Chondrocyte (in vitro differentiated cells): ENCODE measurements at regions not wholly inside any gene's neighbourhood (a gene's known extent, or its start where the extent isn't known, plus 50 kb on each side); places are given as distances from the start of the nearest gene placed in this dataset.

ENCODE experiments used
- DNase-seq: peaks from one replicate; pipeline ENCODE4 v3.0.0; 2021; ENCODE audit warnings: mixed read lengths, low spot score
- H3K27ac Mint-ChIP-seq: one replicate; pipeline ENCODE4 v1.8.0; 2021; ENCODE audit warnings: mild to moderate bottlenecking, moderate library complexity, mixed read lengths; ENCODE audit not compliant: unreplicated experiment
- H3K27me3 Mint-ChIP-seq: 2 replicates; pipeline ENCODE4 v1.8.0; 2021; ENCODE audit warnings: low read depth, mixed read lengths
- H3K36me3 Mint-ChIP-seq: 2 replicates; pipeline ENCODE4 v1.8.0; 2021; ENCODE audit warnings: low read depth, mixed read lengths
- H3K4me1 Mint-ChIP-seq: 2 replicates; pipeline ENCODE4 v1.8.0; 2021; ENCODE audit warnings: low read depth, mild to moderate bottlenecking, mixed read lengths
- H3K4me3 Mint-ChIP-seq: one replicate; pipeline ENCODE4 v1.8.0; 2021; ENCODE audit warnings: mild to moderate bottlenecking, moderate library complexity, mixed read lengths; ENCODE audit not compliant: unreplicated experiment
- H3K9me3 Mint-ChIP-seq: 2 replicates; pipeline ENCODE4 v1.8.0; 2021; ENCODE audit warnings: low read depth, mixed read lengths
- TF ChIP-seq, protein P1 (sequence below): fragments of 200-600 bp; sonication (generic); IDR thresholded peaks from 2 replicates; pipeline ENCODE4 v1.5.0; 2021; ENCODE audit warnings: antibody characterized with exemption, mild to moderate bottlenecking, moderate library complexity

DNA sequence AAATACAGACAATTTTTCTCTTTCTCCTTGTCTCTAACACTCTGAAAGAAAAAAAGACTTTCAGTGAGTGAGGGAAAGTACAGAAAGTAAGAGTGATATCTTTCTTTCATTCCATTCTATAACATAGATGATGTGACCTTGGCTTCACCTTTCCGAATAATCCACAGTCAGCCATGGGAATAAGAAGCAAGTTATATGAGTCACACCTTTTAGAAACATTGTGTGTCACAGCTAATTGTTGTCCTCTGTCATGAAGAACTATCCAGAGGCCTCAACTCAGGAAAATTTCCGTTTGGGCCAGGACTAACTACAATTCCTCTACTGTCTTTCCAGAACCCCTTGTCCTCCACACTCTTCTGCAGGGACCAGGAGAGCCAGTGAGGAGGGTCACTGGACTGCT, 209.7 kb upstream of the FAR2 start:
- Mint-ChIP-seq H3K27ac (no peak overlapping the region), H3K4me1 (peaks cover 39% of the 10 kb centered on the region), H3K4me3 (no peak overlapping the region), H3K36me3 (no peaks in the 10 kb centered on the region), H3K27me3 (no peaks in the 10 kb centered on the region), H3K9me3 (peaks cover 4% of the 10 kb centered on the region)
- TF ChIP-seq, protein P1, sequence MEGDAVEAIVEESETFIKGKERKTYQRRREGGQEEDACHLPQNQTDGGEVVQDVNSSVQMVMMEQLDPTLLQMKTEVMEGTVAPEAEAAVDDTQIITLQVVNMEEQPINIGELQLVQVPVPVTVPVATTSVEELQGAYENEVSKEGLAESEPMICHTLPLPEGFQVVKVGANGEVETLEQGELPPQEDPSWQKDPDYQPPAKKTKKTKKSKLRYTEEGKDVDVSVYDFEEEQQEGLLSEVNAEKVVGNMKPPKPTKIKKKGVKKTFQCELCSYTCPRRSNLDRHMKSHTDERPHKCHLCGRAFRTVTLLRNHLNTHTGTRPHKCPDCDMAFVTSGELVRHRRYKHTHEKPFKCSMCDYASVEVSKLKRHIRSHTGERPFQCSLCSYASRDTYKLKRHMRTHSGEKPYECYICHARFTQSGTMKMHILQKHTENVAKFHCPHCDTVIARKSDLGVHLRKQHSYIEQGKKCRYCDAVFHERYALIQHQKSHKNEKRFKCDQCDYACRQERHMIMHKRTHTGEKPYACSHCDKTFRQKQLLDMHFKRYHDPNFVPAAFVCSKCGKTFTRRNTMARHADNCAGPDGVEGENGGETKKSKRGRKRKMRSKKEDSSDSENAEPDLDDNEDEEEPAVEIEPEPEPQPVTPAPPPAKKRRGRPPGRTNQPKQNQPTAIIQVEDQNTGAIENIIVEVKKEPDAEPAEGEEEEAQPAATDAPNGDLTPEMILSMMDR = no peak
- DNase-seq = no peak

DNA sequence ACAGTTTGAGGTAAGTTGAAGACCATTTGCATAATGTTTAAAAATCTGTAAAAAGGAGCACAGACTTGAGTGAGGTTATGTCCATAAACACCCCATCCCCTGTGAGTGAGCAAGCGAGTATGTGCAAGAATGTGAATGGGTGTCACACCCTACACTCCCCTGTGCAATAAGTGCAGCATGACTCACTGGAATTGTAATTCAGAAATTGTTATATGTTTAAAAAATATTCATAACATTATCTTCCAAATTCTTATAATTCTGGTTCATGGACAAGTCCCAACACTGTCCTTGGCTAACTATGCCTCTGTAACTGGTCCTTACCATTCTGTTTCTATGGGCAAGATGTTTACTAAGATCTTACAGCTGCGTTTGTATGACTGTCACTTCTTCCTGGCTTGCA, 207.8 kb upstream of the FAR2 start:
- TF ChIP-seq, protein P1 = no peak
- Mint-ChIP-seq H3K36me3 (no peaks in the 10 kb centered on the region), H3K4me1 (peaks cover 39% of the 10 kb centered on the region), H3K27me3 (no peaks in the 10 kb centered on the region), H3K27ac (no peak overlapping the region), H3K9me3 (peaks cover 7% of the 10 kb centered on the region), H3K4me3 (no peak overlapping the region)
- DNase-seq = no peak

DNA sequence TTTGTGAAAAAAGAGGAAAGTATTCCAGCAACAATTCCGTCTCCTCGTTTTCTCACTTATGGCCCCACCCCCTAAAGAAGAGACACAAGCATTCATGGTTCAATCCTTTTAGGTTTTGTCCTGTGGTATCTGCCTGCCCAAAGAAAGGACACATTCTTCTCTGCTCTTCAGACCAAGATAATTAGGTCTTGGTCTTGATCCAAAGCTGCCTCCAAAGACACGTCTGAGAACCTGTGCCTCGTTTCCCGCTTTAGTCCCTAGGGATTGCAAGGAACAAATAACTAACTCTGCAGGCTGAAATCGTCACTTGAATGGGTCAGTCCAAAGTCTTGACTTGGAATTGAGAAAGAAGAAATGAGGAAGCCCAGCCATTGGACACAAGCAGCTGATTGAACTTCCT, 202.7 kb upstream of the FAR2 start:
- no peak for DNase-seq
- TF ChIP-seq, protein P1 = no peak
- H3K4me3 Mint-ChIP-seq = no peak overlapping the region
- peaks cover 8% of the 10 kb centered on the region for H3K9me3 Mint-ChIP-seq
- H3K4me1 Mint-ChIP-seq = peaks cover 3% of the 10 kb centered on the region
- H3K36me3 Mint-ChIP-seq = no peaks in the 10 kb centered on the region
- H3K27ac Mint-ChIP-seq = no peak overlapping the region
- H3K27me3 Mint-ChIP-seq = no peaks in the 10 kb centered on the region

DNA sequence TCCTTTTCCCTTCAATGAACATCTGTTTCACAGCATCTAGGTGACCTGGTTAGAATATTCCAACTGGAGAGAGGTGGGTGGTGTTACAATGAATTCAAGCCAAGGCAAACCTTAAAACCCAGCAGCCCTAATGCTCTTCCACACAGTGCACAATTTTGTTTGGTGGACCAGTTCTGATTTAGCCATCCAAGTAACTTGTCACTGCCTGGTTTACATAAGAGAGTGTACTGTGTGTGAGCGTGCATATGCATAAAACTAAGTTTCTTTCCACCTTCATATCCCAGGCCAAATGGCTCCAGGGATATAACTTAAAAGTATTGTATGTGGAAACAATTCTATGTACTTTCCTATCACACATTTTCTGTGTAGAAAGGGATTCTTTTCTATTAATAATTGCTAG, 200.4 kb upstream of the FAR2 start:
- Mint-ChIP-seq H3K9me3 (peaks cover 8% of the 10 kb centered on the region), H3K27me3 (no peaks in the 10 kb centered on the region), H3K36me3 (no peaks in the 10 kb centered on the region), H3K4me3 (no peak overlapping the region), H3K4me1 (no peaks in the 10 kb centered on the region), H3K27ac (no peak overlapping the region)
- DNase-seq = no peak
- TF ChIP-seq, protein P1 = no peak

DNA sequence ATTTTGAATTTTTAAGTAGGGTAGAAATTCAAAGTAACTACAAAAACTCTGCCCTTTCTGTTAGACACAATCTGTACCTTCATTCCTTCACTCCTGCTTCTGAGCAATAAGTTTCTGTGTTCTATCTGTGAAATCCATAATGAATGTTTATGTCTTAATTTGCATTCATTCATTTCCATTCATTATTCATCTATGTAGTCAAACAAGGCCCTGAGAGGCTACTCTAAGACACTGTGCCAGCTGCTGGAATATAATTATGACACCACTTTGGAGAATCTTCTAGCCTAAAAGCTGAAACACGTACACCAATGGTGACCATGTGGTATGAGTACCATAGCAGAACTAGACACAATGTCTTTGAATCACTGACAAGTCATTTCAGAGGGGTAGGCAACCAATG, 199.9 kb upstream of the FAR2 start:
- H3K9me3 Mint-ChIP-seq = peaks cover 6% of the 10 kb centered on the region
- no peak overlapping the region for H3K4me3 Mint-ChIP-seq
- no peaks in the 10 kb centered on the region for H3K27me3 Mint-ChIP-seq
- H3K36me3 Mint-ChIP-seq = no peaks in the 10 kb centered on the region
- TF ChIP-seq, protein P1 = no peak
- no peaks in the 10 kb centered on the region for H3K4me1 Mint-ChIP-seq
- no peak for DNase-seq
- no peak overlapping the region for H3K27ac Mint-ChIP-seq
